ENCODE measurements at regions not wholly inside any gene's neighbourhood (a gene's known extent, or its start where the extent isn't known, plus 50 kb on each side); places are given as distances from the start of the nearest gene placed in this dataset.
A peak's percentile ranks its signal among the peaks of the same experiment; 100 is the strongest.
"Not testable (repeated sequence)": the region's sequence is repeated elsewhere in the genome, so short reads cannot be mapped to it uniquely, and the experiment has no call there.

DNA sequence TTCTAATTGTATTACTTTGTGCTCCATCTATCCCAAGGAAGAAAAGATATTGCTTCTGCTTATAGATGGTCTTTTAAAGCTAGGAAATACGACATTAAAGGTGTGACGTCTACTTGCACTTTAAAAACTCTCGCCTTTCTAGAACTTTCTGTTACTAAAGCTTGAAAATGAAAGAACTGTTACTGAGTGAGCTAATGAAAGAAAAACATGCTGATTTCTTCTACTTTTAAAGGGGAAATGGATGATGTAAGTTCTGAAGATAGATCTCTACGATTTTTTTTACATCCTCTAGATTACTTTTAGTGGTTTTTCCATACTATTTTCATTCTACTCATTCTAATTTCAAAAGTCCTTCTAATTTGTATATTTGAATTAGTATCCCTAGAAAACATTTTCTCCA, 387.5 kb downstream of the USP25 start:
- no peaks in the 10 kb centered on the region for H3K27me3 ChIP-seq (ENCODE audit: low read depth, low read length)
- peaks cover 0 to 2% of the 10 kb centered on the region in 2 donors for H3K9me3 ChIP-seq (ENCODE audit: control insufficient read depth in 1 of 2, low read length in 2 of 2)
- H3K4me1 ChIP-seq (ENCODE audit: control insufficient read depth in 1 of 2, insufficient read depth in 2 of 2, low read length in 2 of 2), result no peaks in the 10 kb centered on the region
- no peaks in the 10 kb centered on the region for H3K36me3 ChIP-seq (ENCODE audit: control insufficient read depth in 1 of 2, insufficient read depth in 2 of 2, low read length in 2 of 2)
- no peak overlapping the region for H3K4me3 ChIP-seq (ENCODE audit: low read depth in 1 of 2, low read length in 2 of 2)
- H3K27ac ChIP-seq (ENCODE audit: low read length), result peak overlapping the region; percentile 7

- peak overlapping the region; percentile 7 for H3K27ac ChIP-seq (ENCODE audit: low read length)
- peaks cover 0 to 3% of the 10 kb centered on the region in 2 donors for H3K9me3 ChIP-seq (ENCODE audit: control insufficient read depth in 1 of 2, low read length in 2 of 2)
These were observed 388.2 kb downstream of the USP25 start for GRCh38 chr21:16117851-16118590.

GRCh38 chr21:16124378-16125138, 394.8 kb downstream of the USP25 start:
- Histone ChIP-seq H3K27ac (ENCODE audit: low read length) (no peak overlapping the region), H3K9me3 (ENCODE audit: control insufficient read depth in 1 of 2, low read length in 2 of 2) (peaks cover 0 to 4% of the 10 kb centered on the region in 2 donors), H3K27me3 (ENCODE audit: low read depth, low read length) (no peaks in the 10 kb centered on the region), H3K4me1 (ENCODE audit: control insufficient read depth in 1 of 2, insufficient read depth in 2 of 2, low read length in 2 of 2) (no peaks in the 10 kb centered on the region), H3K36me3 (ENCODE audit: control insufficient read depth in 1 of 2, insufficient read depth in 2 of 2, low read length in 2 of 2) (no peaks in the 10 kb centered on the region), H3K4me3 (ENCODE audit: low read depth in 1 of 2, low read length in 2 of 2) (no peak overlapping the region)

More at GRCh38 chr21:16117851-16118590, 388.2 kb downstream of the USP25 start:
- H3K4me1 ChIP-seq (ENCODE audit: control insufficient read depth in 1 of 2, insufficient read depth in 2 of 2, low read length in 2 of 2), result no peaks in the 10 kb centered on the region
- H3K36me3 ChIP-seq (ENCODE audit: control insufficient read depth in 1 of 2, insufficient read depth in 2 of 2, low read length in 2 of 2), result no peaks in the 10 kb centered on the region
- no peaks in the 10 kb centered on the region for H3K27me3 ChIP-seq (ENCODE audit: low read depth, low read length)
- no peak overlapping the region for H3K4me3 ChIP-seq (ENCODE audit: low read depth in 1 of 2, low read length in 2 of 2)

GRCh38 chr21:16125274-16125673, 395.5 kb downstream of the USP25 start:
- Histone ChIP-seq H3K4me3 (ENCODE audit: low read depth in 1 of 2, low read length in 2 of 2) (no peak overlapping the region), H3K36me3 (ENCODE audit: control insufficient read depth in 1 of 2, insufficient read depth in 2 of 2, low read length in 2 of 2) (no peaks in the 10 kb centered on the region), H3K9me3 (ENCODE audit: control insufficient read depth in 1 of 2, low read length in 2 of 2) (peaks cover 0 to 4% of the 10 kb centered on the region in 2 donors), H3K27ac (ENCODE audit: low read length) (no peak overlapping the region), H3K27me3 (ENCODE audit: low read depth, low read length) (no peaks in the 10 kb centered on the region), H3K4me1 (ENCODE audit: control insufficient read depth in 1 of 2, insufficient read depth in 2 of 2, low read length in 2 of 2) (no peaks in the 10 kb centered on the region)

- H3K4me1 ChIP-seq (ENCODE audit: control insufficient read depth in 1 of 2, insufficient read depth in 2 of 2, low read length in 2 of 2); H3K4me3 ChIP-seq (ENCODE audit: low read depth in 1 of 2, low read length in 2 of 2); H3K27ac ChIP-seq (ENCODE audit: low read length); H3K36me3 ChIP-seq (ENCODE audit: control insufficient read depth in 1 of 2, insufficient read depth in 2 of 2, low read length in 2 of 2); H3K27me3 ChIP-seq (ENCODE audit: low read depth, low read length); H3K9me3 ChIP-seq (ENCODE audit: control insufficient read depth in 1 of 2, low read length in 2 of 2): not testable (repeated sequence)
These were observed 402.7 kb downstream of the USP25 start for GRCh38 chr21:16132453-16132852.

DNA sequence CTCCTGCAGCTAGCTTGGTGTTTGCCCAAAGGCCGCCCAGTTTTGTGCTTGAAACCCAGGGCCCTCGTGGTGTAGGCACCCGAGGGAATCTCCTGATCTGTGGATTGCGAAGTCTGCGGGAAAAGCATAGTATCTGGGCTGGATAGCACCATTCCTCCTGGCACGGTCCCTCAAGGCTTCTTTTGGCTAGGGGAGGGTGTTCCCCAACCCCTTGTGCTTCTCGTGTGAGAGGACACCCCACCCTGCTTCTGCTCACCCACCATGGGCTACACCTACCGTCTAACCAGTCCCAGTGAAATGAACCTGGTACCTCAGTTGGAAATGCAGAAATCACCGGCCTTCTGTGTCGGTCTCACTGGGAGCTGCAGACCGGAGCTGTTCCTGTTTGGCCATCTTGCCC, 403.5 kb downstream of the USP25 start:
- Histone ChIP-seq H3K4me1 (ENCODE audit: control insufficient read depth in 1 of 2, insufficient read depth in 2 of 2, low read length in 2 of 2) (no peaks in the 10 kb centered on the region), H3K4me3 (ENCODE audit: low read depth in 1 of 2, low read length in 2 of 2) (no peak overlapping the region), H3K9me3 (ENCODE audit: control insufficient read depth in 1 of 2, low read length in 2 of 2) (peaks cover 0 to 4% of the 10 kb centered on the region in 2 donors), H3K27ac (ENCODE audit: low read length) (no peak overlapping the region), H3K36me3 (ENCODE audit: control insufficient read depth in 1 of 2, insufficient read depth in 2 of 2, low read length in 2 of 2) (no peaks in the 10 kb centered on the region), H3K27me3 (ENCODE audit: low read depth, low read length) (no peaks in the 10 kb centered on the region)

DNA sequence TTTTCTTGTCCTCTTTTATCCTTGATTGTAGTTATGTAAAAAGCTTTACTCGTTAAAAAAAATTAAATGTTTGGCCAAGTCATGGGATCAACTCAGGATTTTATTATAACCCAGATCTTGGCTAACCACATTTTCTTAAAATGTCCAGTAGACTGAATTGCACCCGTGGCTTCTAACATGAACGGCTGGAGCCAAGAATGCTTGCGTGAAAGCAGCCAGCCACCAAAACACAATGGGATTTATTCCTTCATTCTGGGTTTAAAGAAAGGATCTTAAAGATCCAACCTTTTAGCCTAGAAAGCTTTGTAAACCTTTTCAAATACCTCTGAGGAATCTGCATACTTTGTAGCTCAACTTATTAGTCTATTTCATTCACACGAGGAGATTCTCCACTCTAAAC, 404.4 kb downstream of the USP25 start:
- H3K4me1 ChIP-seq (ENCODE audit: control insufficient read depth in 1 of 2, insufficient read depth in 2 of 2, low read length in 2 of 2), result no peaks in the 10 kb centered on the region
- no peak overlapping the region for H3K27ac ChIP-seq (ENCODE audit: low read length)
- peaks cover 0 to 4% of the 10 kb centered on the region in 2 donors for H3K9me3 ChIP-seq (ENCODE audit: control insufficient read depth in 1 of 2, low read length in 2 of 2)
- H3K4me3 ChIP-seq (ENCODE audit: low read depth in 1 of 2, low read length in 2 of 2), result no peak overlapping the region
- H3K27me3 ChIP-seq (ENCODE audit: low read depth, low read length), result no peaks in the 10 kb centered on the region
- no peaks in the 10 kb centered on the region for H3K36me3 ChIP-seq (ENCODE audit: control insufficient read depth in 1 of 2, insufficient read depth in 2 of 2, low read length in 2 of 2)

- H3K9me3 ChIP-seq (ENCODE audit: control insufficient read depth in 1 of 2, low read length in 2 of 2), result no peaks in the 10 kb centered on the region
- H3K4me1 ChIP-seq (ENCODE audit: control insufficient read depth in 1 of 2, insufficient read depth in 2 of 2, low read length in 2 of 2), result no peaks in the 10 kb centered on the region
- no peak overlapping the region for H3K4me3 ChIP-seq (ENCODE audit: low read depth in 1 of 2, low read length in 2 of 2)
- no peaks in the 10 kb centered on the region for H3K27me3 ChIP-seq (ENCODE audit: low read depth, low read length)
- no peaks in the 10 kb centered on the region for H3K36me3 ChIP-seq (ENCODE audit: control insufficient read depth in 1 of 2, insufficient read depth in 2 of 2, low read length in 2 of 2)
- H3K27ac ChIP-seq (ENCODE audit: low read length), result no peak overlapping the region
These were observed 407.3 kb downstream of the USP25 start for GRCh38 chr21:16137106-16137505.

DNA sequence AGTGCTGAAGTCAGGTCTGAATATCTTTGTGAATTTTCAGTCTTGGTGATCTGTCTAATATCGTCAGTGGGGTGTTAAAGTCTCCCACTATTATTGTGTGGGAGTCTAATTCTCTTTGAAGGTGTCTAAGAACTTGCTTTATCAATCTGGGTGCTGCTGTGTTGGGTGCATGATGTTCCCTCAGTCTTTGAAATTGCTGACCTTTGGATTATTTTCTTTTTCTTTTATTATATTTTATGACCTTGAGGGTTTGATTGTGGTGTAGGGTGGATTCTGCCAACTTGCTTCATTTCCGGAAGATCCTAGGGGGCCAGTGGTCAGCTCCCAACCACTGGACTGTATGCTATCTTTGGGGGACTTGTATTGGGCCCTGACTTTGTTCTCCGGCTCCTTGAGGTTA, 415.3 kb downstream of the USP25 start:
- Histone ChIP-seq H3K27me3 (ENCODE audit: low read depth, low read length) (no peaks in the 10 kb centered on the region), H3K36me3 (ENCODE audit: control insufficient read depth in 1 of 2, insufficient read depth in 2 of 2, low read length in 2 of 2) (no peaks in the 10 kb centered on the region), H3K27ac (ENCODE audit: low read length) (no peak overlapping the region), H3K4me3 (ENCODE audit: low read depth in 1 of 2, low read length in 2 of 2) (no peak overlapping the region), H3K4me1 (ENCODE audit: control insufficient read depth in 1 of 2, insufficient read depth in 2 of 2, low read length in 2 of 2) (no peaks in the 10 kb centered on the region), H3K9me3 (ENCODE audit: control insufficient read depth in 1 of 2, low read length in 2 of 2) (no peaks in the 10 kb centered on the region)

DNA sequence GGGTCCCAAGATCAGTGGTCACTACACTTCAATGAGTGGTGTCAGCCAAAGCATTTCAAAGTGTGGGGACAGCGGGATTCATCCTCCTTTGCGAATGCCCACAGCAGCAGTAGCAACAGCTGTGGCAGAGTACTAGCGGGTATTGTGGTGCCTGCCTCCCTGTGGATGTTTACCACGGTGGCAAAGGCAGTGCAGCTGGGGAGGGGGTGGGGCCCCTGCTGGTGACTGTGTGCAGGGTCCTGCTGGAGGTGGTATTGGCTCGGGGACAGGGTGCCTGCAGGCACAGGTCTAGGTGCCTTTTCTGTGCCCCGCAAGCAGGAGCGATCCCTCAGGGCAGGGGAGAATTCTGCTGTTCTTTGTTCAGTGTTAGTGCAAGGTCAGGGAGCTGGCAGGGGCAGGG, 415.7 kb downstream of the USP25 start:
- no peaks in the 10 kb centered on the region for H3K36me3 ChIP-seq (ENCODE audit: control insufficient read depth in 1 of 2, insufficient read depth in 2 of 2, low read length in 2 of 2)
- H3K27me3 ChIP-seq (ENCODE audit: low read depth, low read length), result no peaks in the 10 kb centered on the region
- H3K27ac ChIP-seq (ENCODE audit: low read length), result no peak overlapping the region
- H3K9me3 ChIP-seq (ENCODE audit: control insufficient read depth in 1 of 2, low read length in 2 of 2), result no peaks in the 10 kb centered on the region
- no peaks in the 10 kb centered on the region for H3K4me1 ChIP-seq (ENCODE audit: control insufficient read depth in 1 of 2, insufficient read depth in 2 of 2, low read length in 2 of 2)
- no peak overlapping the region for H3K4me3 ChIP-seq (ENCODE audit: low read depth in 1 of 2, low read length in 2 of 2)

- no peaks in the 10 kb centered on the region for H3K27me3 ChIP-seq (ENCODE audit: low read depth, low read length)
- H3K27ac ChIP-seq (ENCODE audit: low read length), result no peak overlapping the region
- H3K9me3 ChIP-seq (ENCODE audit: control insufficient read depth in 1 of 2, low read length in 2 of 2), result no peaks in the 10 kb centered on the region
These were observed 424.5 kb downstream of the USP25 start for GRCh38 chr21:16154321-16154720.

More at GRCh38 chr21:16154321-16154720, 424.5 kb downstream of the USP25 start:
- Histone ChIP-seq H3K36me3 (ENCODE audit: control insufficient read depth in 1 of 2, insufficient read depth in 2 of 2, low read length in 2 of 2) (no peaks in the 10 kb centered on the region), H3K4me3 (ENCODE audit: low read depth in 1 of 2, low read length in 2 of 2) (no peak overlapping the region), H3K4me1 (ENCODE audit: control insufficient read depth in 1 of 2, insufficient read depth in 2 of 2, low read length in 2 of 2) (no peaks in the 10 kb centered on the region)

Measured in muscle layer of duodenum (tissue), 2 donors.